Ascending aorta (tissue), 2 donors: ENCODE measurements at regions not wholly inside any gene's neighbourhood (a gene's known extent, or its start where the extent isn't known, plus 50 kb on each side); places are given as distances from the start of the nearest gene placed in this dataset.

Source experiments
- DNase-seq, 2 donors: peaks; one replicate each; pipeline ENCODE4 v3.0.0-alpha.2; 2019; ENCODE audit warnings: low spot score in 2 of 2
- H3K27ac ChIP-seq, 2 donors: fragments of 200-600 bp; sonication (generic); one replicate each; pipeline ENCODE4 v1.5.1; 2016 to 2017; ENCODE audit warnings: mild to moderate bottlenecking in 1 of 2
- H3K27me3 ChIP-seq: fragments of 200-600 bp; sonication (generic); one replicate; pipeline ENCODE4 v1.5.1; 2017
- H3K36me3 ChIP-seq, 2 donors: fragments of 200-600 bp; sonication (generic); one replicate each; pipeline ENCODE4 v1.5.1; 2016
- H3K4me1 ChIP-seq, 2 donors: fragments of 200-600 bp; sonication (generic); one replicate each; pipeline ENCODE4 v1.5.1; 2016 to 2017; ENCODE audit warnings: mild to moderate bottlenecking in 1 of 2
- H3K4me3 ChIP-seq, 2 donors: fragments of 200-600 bp; sonication (generic); one replicate each; pipeline ENCODE4 v1.5.1; 2016 to 2017; ENCODE audit warnings: mild to moderate bottlenecking in 1 of 2
- H3K9me3 ChIP-seq, 2 donors: fragments of 200-600 bp; sonication (generic); one replicate each; pipeline ENCODE4 v1.5.1; 2016
- CTCF ChIP-seq, 3 experiments: fragments of 200-600 bp in 2 of 3; fragments of 450-650 bp in 1 of 3; sonication (generic) in 2 of 3; IDR thresholded peaks; one replicate each; pipeline ENCODE4 v1.5.1; 2016 to 2019; ENCODE audit warnings: antibody characterized with exemption in 3 of 3, mild to moderate bottlenecking in 1 of 3, moderate library complexity in 1 of 3
- intact Hi-C: fragments of 100-400 bp; cut with DNase I; formaldehyde crosslinking; loops from one replicate; pipeline ENCODE4 v1.15.1; 2023

- no peaks in the 10 kb centered on the region for H3K27me3 ChIP-seq
- no peaks in the 10 kb centered on the region for H3K9me3 ChIP-seq
- intact Hi-C loops = no loop called here
- DNase-seq = peak in 1 of 2 donors; percentile 24
- no peak overlapping the region for H3K27ac ChIP-seq
- no peak for TF ChIP-seq CTCF (IDR thresholded peaks at IDR 0.05)
- no peak overlapping the region for H3K4me3 ChIP-seq
- no peaks in the 10 kb centered on the region for H3K36me3 ChIP-seq
- no peaks in the 10 kb centered on the region for H3K4me1 ChIP-seq
These were observed 609.5 kb downstream of the BRD1 start for GRCh38 chr22:49218142-49218541.

GRCh38 chr22:49216579-49216978, 611.1 kb downstream of the BRD1 start:
- H3K9me3 ChIP-seq = no peaks in the 10 kb centered on the region
- H3K27me3 ChIP-seq = no peaks in the 10 kb centered on the region
- DNase-seq = peak in 1 of 2 donors; percentile 35
- TF ChIP-seq CTCF (IDR thresholded peaks at IDR 0.05) = no peak
- no peak overlapping the region for H3K4me3 ChIP-seq
- H3K36me3 ChIP-seq = no peaks in the 10 kb centered on the region
- no peaks in the 10 kb centered on the region for H3K4me1 ChIP-seq
- intact Hi-C loops = no loop called here
- no peak overlapping the region for H3K27ac ChIP-seq

- DNase-seq = peak in 1 of 2 donors; percentile 8
These were observed 611.8 kb downstream of the BRD1 start for GRCh38 chr22:49215840-49216239.

GRCh38 chr22:49214976-49215375, 612.7 kb downstream of the BRD1 start:
- no peak overlapping the region for H3K4me3 ChIP-seq
- no peak for TF ChIP-seq CTCF (IDR thresholded peaks at IDR 0.05)
- intact Hi-C loops = no loop called here
- DNase-seq = peak in 1 of 2 donors; percentile 15
- no peaks in the 10 kb centered on the region for H3K27me3 ChIP-seq
- H3K9me3 ChIP-seq = no peaks in the 10 kb centered on the region
- no peaks in the 10 kb centered on the region for H3K36me3 ChIP-seq
- no peaks in the 10 kb centered on the region for H3K4me1 ChIP-seq
- no peak overlapping the region for H3K27ac ChIP-seq

More at GRCh38 chr22:49215840-49216239, 611.8 kb downstream of the BRD1 start:
- Histone ChIP-seq H3K9me3 (no peaks in the 10 kb centered on the region), H3K27me3 (no peaks in the 10 kb centered on the region), H3K36me3 (no peaks in the 10 kb centered on the region), H3K4me1 (no peaks in the 10 kb centered on the region), H3K4me3 (no peak overlapping the region), H3K27ac (no peak overlapping the region)
- intact Hi-C loops = no loop called here
- TF ChIP-seq CTCF (IDR thresholded peaks at IDR 0.05) = no peak

GRCh38 chr22:49213731-49214352, 613.8 kb downstream of the BRD1 start:
- TF ChIP-seq CTCF (IDR thresholded peaks at IDR 0.05) = no peak
- intact Hi-C loops = no loop called here
- no peaks in the 10 kb centered on the region for H3K4me1 ChIP-seq
- no peaks in the 10 kb centered on the region for H3K9me3 ChIP-seq
- no peaks in the 10 kb centered on the region for H3K27me3 ChIP-seq
- peak in 1 of 2 donors; percentile 42 for DNase-seq
- no peak overlapping the region for H3K4me3 ChIP-seq
- no peak overlapping the region for H3K27ac ChIP-seq
- H3K36me3 ChIP-seq = no peaks in the 10 kb centered on the region

GRCh38 chr22:49212466-49212865, 615.2 kb downstream of the BRD1 start:
- no peak for TF ChIP-seq CTCF (IDR thresholded peaks at IDR 0.05)
- H3K36me3 ChIP-seq = no peaks in the 10 kb centered on the region
- H3K27me3 ChIP-seq = no peaks in the 10 kb centered on the region
- no peaks in the 10 kb centered on the region for H3K4me1 ChIP-seq
- intact Hi-C loops = no loop called here
- peak in 1 of 2 donors; percentile 42 for DNase-seq
- H3K4me3 ChIP-seq = no peak overlapping the region
- no peaks in the 10 kb centered on the region for H3K9me3 ChIP-seq
- no peak overlapping the region for H3K27ac ChIP-seq
